Astrocyte (in vitro differentiated cells and primary cell): ENCODE measurements at regions not wholly inside any gene's neighbourhood (a gene's known extent, or its start where the extent isn't known, plus 50 kb on each side); places are given as distances from the start of the nearest gene placed in this dataset.

Source experiments
- CTCF ChIP-seq: IDR thresholded peaks from 2 replicates; pipeline ENCODE4 v1.5.1; 2011; ENCODE audit warnings: low read depth, mild to moderate bottlenecking, inconsistent platforms, low read length, moderate library complexity; ENCODE audit not compliant: insufficient read depth
- EZH2 ChIP-seq: IDR thresholded peaks from 2 replicates; pipeline ENCODE4 v1.6.1; 2012; ENCODE audit warnings: mild to moderate bottlenecking, low read length, inconsistent platforms; ENCODE audit not compliant: insufficient read depth

GRCh38 chr2:37543999-37544557 lies 127.4 kb downstream of the CDC42EP3 start:
- TF ChIP-seq CTCF, result no peak
- no peak for TF ChIP-seq EZH2
